GM23248 (cell line): ENCODE measurements at regions not wholly inside any gene's neighbourhood (a gene's known extent, or its start where the extent isn't known, plus 50 kb on each side); places are given as distances from the start of the nearest gene placed in this dataset.

Experiments
- DNase-seq: peaks from one replicate; pipeline ENCODE4 v3.0.0-alpha.2; 2015
- H2AFZ ChIP-seq: fragments of 200-600 bp; sonication (generic); 2 replicates; pipeline ENCODE4 v1.6.1; 2016; ENCODE audit warnings: antibody characterized with exemption
- H3F3A ChIP-seq: fragments of 200-600 bp; sonication (generic); 2 replicates; pipeline ENCODE4 v1.6.1; 2016; ENCODE audit warnings: mild to moderate bottlenecking, antibody characterized with exemption, mixed run types; ENCODE audit not compliant: insufficient read depth
- H3K27ac ChIP-seq: fragments of 200-600 bp; sonication (generic); 2 replicates; pipeline ENCODE4 v1.5.1; 2016; ENCODE audit warnings: mild to moderate bottlenecking
- H3K27me3 ChIP-seq: fragments of 200-600 bp; sonication (generic); replicated peaks from 2 replicates; pipeline ENCODE4 v1.6.1; 2016; ENCODE audit warnings: mild to moderate bottlenecking; ENCODE audit not compliant: insufficient read depth
- H3K36me3 ChIP-seq: fragments of 200-600 bp; sonication (generic); 2 replicates; pipeline ENCODE4 v1.6.1; 2016; ENCODE audit warnings: low read depth, mild to moderate bottlenecking
- H3K4me1 ChIP-seq: fragments of 200-600 bp; sonication (generic); 2 replicates; pipeline ENCODE4 v1.6.1; 2016; ENCODE audit warnings: mild to moderate bottlenecking; ENCODE audit not compliant: insufficient read depth
- H3K4me2 ChIP-seq: fragments of 200-600 bp; sonication (generic); one replicate; pipeline ENCODE4 v1.6.1; 2016; ENCODE audit warnings: mild to moderate bottlenecking; ENCODE audit not compliant: unreplicated experiment
- H3K4me3 ChIP-seq: fragments of 200-600 bp; sonication (generic); 2 replicates; pipeline ENCODE4 v1.5.1; 2016; ENCODE audit warnings: mild to moderate bottlenecking
- H3K79me2 ChIP-seq: fragments of 200-600 bp; sonication (generic); 2 replicates; pipeline ENCODE4 v1.6.1; 2016; ENCODE audit warnings: mild to moderate bottlenecking; ENCODE audit not compliant: insufficient read depth
- H3K9ac ChIP-seq: fragments of 200-600 bp; sonication (generic); 2 replicates; pipeline ENCODE4 v1.6.1; 2016; ENCODE audit warnings: mild to moderate bottlenecking
- H3K9me2 ChIP-seq: fragments of 200-600 bp; sonication (generic); 2 replicates; pipeline ENCODE4 v1.6.1; 2016; ENCODE audit warnings: mixed run types, mild to moderate bottlenecking, moderate library complexity; ENCODE audit not compliant: insufficient read depth
- H3K9me3 ChIP-seq: fragments of 200-600 bp; sonication (generic); one replicate; pipeline ENCODE4 v1.6.1; 2017; ENCODE audit warnings: low read depth
- H4K20me1 ChIP-seq: fragments of 200-600 bp; sonication (generic); 2 replicates; pipeline ENCODE4 v1.6.0; 2016; ENCODE audit not compliant: insufficient read depth
- EZH2 ChIP-seq: fragments of 200-600 bp; sonication (generic); IDR thresholded peaks from 2 replicates; pipeline ENCODE4 v1.6.1; 2018; ENCODE audit warnings: antibody characterized with exemption, mild to moderate bottlenecking; ENCODE audit not compliant: insufficient read depth, poor library complexity, severe bottlenecking
- EZH2phosphoT487 ChIP-seq: fragments of 200-600 bp; sonication (generic); IDR thresholded peaks from 2 replicates; pipeline ENCODE4 v1.6.1; 2018; ENCODE audit warnings: antibody characterized with exemption, moderate library complexity, mild to moderate bottlenecking, low read depth; ENCODE audit not compliant: insufficient read depth
- WGBS, 2 experiments: methylation state at CpG; one replicate each; pipeline ENCODE4 v1.1.6; 2015 to 2017; ENCODE audit warnings: low lambda C conversion rate in 2 of 2, low coverage in 1 of 2; ENCODE audit errors: missing lambda C conversion rate in 2 of 2; 5-methylcytosine and 5-hydroxymethylcytosine counted together
- in situ Hi-C: fragments of 300-500 bp; cut with MboI; formaldehyde crosslinking; loops from 2 replicates; pipeline ENCODE4 v1.15.0; 2020

- H3K4me3 ChIP-seq: no peak overlapping the region
- 49 to 51% methylated on average over 5 of the region's 5 CpGs for WGBS, 2 experiments
- no peak for DNase-seq
These were observed 1059.6 kb downstream of the HACE1 start for GRCh38 chr6:103799971-103800670.

GRCh38 chr6:103798166-103798565, 1061.6 kb downstream of the HACE1 start:
- no peak overlapping the region for H2AFZ ChIP-seq
- TF ChIP-seq EZH2phosphoT487: no peak
- no peak for TF ChIP-seq EZH2
- no peaks in the 10 kb centered on the region for H3K9me2 ChIP-seq
- H4K20me1 ChIP-seq: no peaks in the 10 kb centered on the region
- WGBS, 2 experiments: 45 to 46% methylated on average over 2 of the region's 2 CpGs
- H3K4me2 ChIP-seq: no peak overlapping the region
- no peaks in the 10 kb centered on the region for H3K36me3 ChIP-seq
- H3K27me3 ChIP-seq: no peaks in the 10 kb centered on the region
- H3K4me1 ChIP-seq: no peaks in the 10 kb centered on the region
- in situ Hi-C loops: no loop called here
- H3K79me2 ChIP-seq: no peaks in the 10 kb centered on the region
- H3K27ac ChIP-seq: no peak overlapping the region
- H3K9ac ChIP-seq: no peak overlapping the region
- H3K9me3 ChIP-seq: no peaks in the 10 kb centered on the region
- no peak overlapping the region for H3K4me3 ChIP-seq
- no peak for DNase-seq
- no peaks in the 10 kb centered on the region for H3F3A ChIP-seq

More at GRCh38 chr6:103799971-103800670, 1059.6 kb downstream of the HACE1 start:
- H3K36me3 ChIP-seq: no peaks in the 10 kb centered on the region
- H3K9me2 ChIP-seq: no peaks in the 10 kb centered on the region
- no peak overlapping the region for H3K27ac ChIP-seq
- H3K27me3 ChIP-seq: no peaks in the 10 kb centered on the region
- in situ Hi-C loops: no loop called here
- no peak overlapping the region for H3K4me2 ChIP-seq
- no peak for TF ChIP-seq EZH2
- TF ChIP-seq EZH2phosphoT487: no peak
- no peak overlapping the region for H2AFZ ChIP-seq
- H3K9me3 ChIP-seq: no peaks in the 10 kb centered on the region
- no peak overlapping the region for H3K9ac ChIP-seq
- no peaks in the 10 kb centered on the region for H3K79me2 ChIP-seq
- H3K4me1 ChIP-seq: no peaks in the 10 kb centered on the region
- H4K20me1 ChIP-seq: no peaks in the 10 kb centered on the region
- no peaks in the 10 kb centered on the region for H3F3A ChIP-seq

- Histone ChIP-seq H3K9me3 (no peaks in the 10 kb centered on the region), H3F3A (no peaks in the 10 kb centered on the region), H4K20me1 (no peaks in the 10 kb centered on the region), H3K27ac (no peak overlapping the region), H3K4me1 (no peaks in the 10 kb centered on the region), H3K4me3 (no peak overlapping the region), H3K27me3 (no peaks in the 10 kb centered on the region), H2AFZ (no peak overlapping the region), H3K36me3 (no peaks in the 10 kb centered on the region), H3K9ac (no peak overlapping the region), H3K4me2 (no peak overlapping the region), H3K79me2 (no peaks in the 10 kb centered on the region), H3K9me2 (no peaks in the 10 kb centered on the region)
- DNase-seq: peak; percentile 23
- in situ Hi-C loops: no loop called here
- TF ChIP-seq EZH2phosphoT487 (no peak), EZH2 (no peak)
- WGBS, 2 experiments: 46 to 48% methylated on average over 1 of the region's 1 CpG
These were observed 1062.0 kb downstream of the HACE1 start for GRCh38 chr6:103797738-103798137.

GRCh38 chr6:103791458-103791857, 1068.3 kb downstream of the HACE1 start:
- Histone ChIP-seq H3K4me3 (no peak overlapping the region), H3K36me3 (no peaks in the 10 kb centered on the region), H3K9ac (no peak overlapping the region), H3K9me3 (no peaks in the 10 kb centered on the region), H3K27ac (no peak overlapping the region), H3K9me2 (no peaks in the 10 kb centered on the region), H3K4me1 (no peaks in the 10 kb centered on the region), H3K4me2 (no peak overlapping the region), H3F3A (no peaks in the 10 kb centered on the region), H4K20me1 (no peaks in the 10 kb centered on the region), H3K27me3 (no peaks in the 10 kb centered on the region), H3K79me2 (no peaks in the 10 kb centered on the region), H2AFZ (no peak overlapping the region)
- in situ Hi-C loops: no loop called here
- no peak for TF ChIP-seq EZH2phosphoT487
- 12 to 17% methylated on average over 2 of the region's 2 CpGs for WGBS, 2 experiments
- DNase-seq: no peak
